GM12891 (cell line): ENCODE measurements at regions not wholly inside any gene's neighbourhood (a gene's known extent, or its start where the extent isn't known, plus 50 kb on each side); places are given as distances from the start of the nearest gene placed in this dataset.

Experiments
- DNase-seq: peaks from one replicate; pipeline ENCODE4 v3.0.0; 2011; ENCODE audit warnings: low spot score; ENCODE audit not compliant: insufficient read length
- FAIRE-seq: peaks from 2 replicates; lab custom pipeline; 2011; peaks lifted over from hg19 to GRCh38; lab: Jason Lieb, UNC
- PAX5 ChIP-seq: IDR thresholded peaks from 2 replicates; pipeline ENCODE4 v1.6.1; 2011; ENCODE audit warnings: low read length, moderate library complexity, mild to moderate bottlenecking; ENCODE audit not compliant: insufficient read depth, severe bottlenecking
- POLR2A ChIP-seq: IDR thresholded peaks from 2 replicates; pipeline ENCODE4 v1.6.1; 2011; ENCODE audit warnings: low read depth, low read length, control low read depth
- POLR2AphosphoS5 ChIP-seq: IDR thresholded peaks from 2 replicates; pipeline ENCODE4 v1.6.1; 2011; ENCODE audit warnings: low read depth, low read length, control low read depth
- POU2F2 ChIP-seq: IDR thresholded peaks from 2 replicates; pipeline ENCODE4 v1.6.1; 2011; ENCODE audit warnings: low read depth, mild to moderate bottlenecking, control low read depth, low read length, moderate library complexity
- SPI1 ChIP-seq: IDR thresholded peaks from 2 replicates; pipeline ENCODE4 v1.6.1; 2011; ENCODE audit warnings: low read depth, low read length, control low read depth
- TAF1 ChIP-seq: IDR thresholded peaks from 2 replicates; pipeline ENCODE4 v1.6.1; 2011; ENCODE audit warnings: low read depth, low read length, control low read depth

- DNase-seq (no peak), FAIRE-seq (no peak)
- TF ChIP-seq TAF1 = no peak
- no peak for TF ChIP-seq POU2F2
- no peak for TF ChIP-seq POLR2A
- no peak for TF ChIP-seq PAX5
- TF ChIP-seq SPI1 = no peak
Observed at GRCh38 chr14:87158283-87158682, 834.7 kb downstream of the GALC start.

- FAIRE-seq = no peak
- TF ChIP-seq POLR2AphosphoS5 (no peak), TAF1 (no peak), POU2F2 (no peak), POLR2A (no peak), PAX5 (no peak), SPI1 (no peak)
Observed at GRCh38 chr14:87156878-87157277, 836.1 kb downstream of the GALC start.

GRCh38 chr14:87155856-87156488 is 837.0 kb downstream of the GALC start:
- FAIRE-seq = no peak
- TF ChIP-seq PAX5 (no peak), TAF1 (no peak), POLR2A (no peak), SPI1 (no peak), POU2F2 (no peak), POLR2AphosphoS5 (no peak)
- DNase-seq = no peak

More at GRCh38 chr14:87156878-87157277, 836.1 kb downstream of the GALC start:
- no peak for DNase-seq

- no peak for DNase-seq
- no peak for FAIRE-seq
- TF ChIP-seq POLR2AphosphoS5 (no peak), TAF1 (no peak)
Observed at GRCh38 chr14:87153901-87154300, 839.1 kb downstream of the GALC start.

GRCh38 chr14:87153391-87153790 is 839.6 kb downstream of the GALC start:
- DNase-seq = no peak
- TF ChIP-seq SPI1 (no peak), TAF1 (no peak), POLR2A (no peak), POU2F2 (no peak), POLR2AphosphoS5 (no peak), PAX5 (no peak)
- no peak for FAIRE-seq

- TF ChIP-seq PAX5 (no peak), POLR2AphosphoS5 (no peak), SPI1 (no peak), POU2F2 (no peak), POLR2A (no peak), TAF1 (no peak)
- FAIRE-seq (no peak), DNase-seq (no peak)
Observed at GRCh38 chr14:87152693-87153092, 840.3 kb downstream of the GALC start.

- no peak for FAIRE-seq
- DNase-seq = no peak
- TF ChIP-seq PAX5 = no peak
Observed at GRCh38 chr14:87149583-87150354, 843.2 kb downstream of the GALC start.

GRCh38 chr14:87148655-87149054 is 844.3 kb downstream of the GALC start:
- DNase-seq (no peak), FAIRE-seq (no peak)

GRCh38 chr14:87142551-87143211 is 850.3 kb downstream of the GALC start:
- no peak for DNase-seq
- TF ChIP-seq POLR2A (no peak), PAX5 (no peak), SPI1 (no peak), TAF1 (no peak), POU2F2 (no peak)

More at GRCh38 chr14:87148655-87149054, 844.3 kb downstream of the GALC start:
- TF ChIP-seq PAX5 (no peak), POLR2A (no peak), POU2F2 (no peak), SPI1 (no peak), POLR2AphosphoS5 (no peak), TAF1 (no peak)

GRCh38 chr14:87141801-87142200 is 851.2 kb downstream of the GALC start:
- no peak for TF ChIP-seq POU2F2
- DNase-seq (no peak), FAIRE-seq (no peak)

More at GRCh38 chr14:87142551-87143211, 850.3 kb downstream of the GALC start:
- no peak for FAIRE-seq
